SK-N-SH (cell line): ENCODE measurements at regions not wholly inside any gene's neighbourhood (a gene's known extent, or its start where the extent isn't known, plus 50 kb on each side); places are given as distances from the start of the nearest gene placed in this dataset.

Experiments used
- CTCF ChIP-seq: fragments of 200-600 bp; sonication (generic); IDR thresholded peaks from 2 replicates; pipeline ENCODE4 v1.6.1; 2017; ENCODE audit warnings: antibody characterized with exemption, mild to moderate bottlenecking, moderate library complexity
- EP300 ChIP-seq, 2 experiments: IDR thresholded peaks; 2 replicates each; pipeline versions ENCODE4 v1.4.0 to v1.6.1; 2012; ENCODE audit warnings: borderline replicate concordance in 1 of 2, low read depth in 1 of 2, low read length in 1 of 2
- GABPA ChIP-seq: IDR thresholded peaks from 2 replicates; pipeline ENCODE4 v1.4.0; 2012; ENCODE audit warnings: low read depth, mild to moderate bottlenecking
- JUND ChIP-seq: IDR thresholded peaks from 2 replicates; pipeline ENCODE4 v1.4.0; 2012
- MXI1 ChIP-seq: IDR thresholded peaks from 2 replicates; pipeline ENCODE4 v1.6.1; 2012; ENCODE audit warnings: mild to moderate bottlenecking, low read depth, low read length, improper control_type of control experiment
- POLR2AphosphoS5 ChIP-seq: IDR thresholded peaks from 2 replicates; pipeline ENCODE4 v1.6.1; 2012; ENCODE audit warnings: low read depth, low read length
- RAD21 ChIP-seq: IDR thresholded peaks from 2 replicates; pipeline ENCODE4 v1.6.1; 2012; ENCODE audit warnings: mild to moderate bottlenecking, low read length
- RFX5 ChIP-seq: IDR thresholded peaks from 2 replicates; pipeline ENCODE4 v1.6.1; 2012; ENCODE audit warnings: mild to moderate bottlenecking, improper control_type of control experiment, low read length
- SIN3A ChIP-seq: IDR thresholded peaks from 2 replicates; pipeline ENCODE4 v1.6.1; 2012; ENCODE audit warnings: low read depth, mild to moderate bottlenecking, low read length, moderate library complexity, borderline replicate concordance
- SMC3 ChIP-seq: IDR thresholded peaks from 2 replicates; pipeline ENCODE4 v1.6.1; 2012; ENCODE audit warnings: low read depth, low read length, improper control_type of control experiment
- TAF1 ChIP-seq: IDR thresholded peaks from 2 replicates; pipeline ENCODE4 v1.6.1; 2012; ENCODE audit warnings: low read depth, mild to moderate bottlenecking, low read length, moderate library complexity, borderline replicate concordance
- ZBTB33 ChIP-seq: IDR thresholded peaks from 2 replicates; pipeline ENCODE4 v1.4.0; 2012; ENCODE audit warnings: low read depth, borderline replicate concordance
- TF ChIP-seq, protein P1 (sequence below): IDR thresholded peaks from 2 replicates; pipeline ENCODE4; 2012
- TF ChIP-seq, protein P2 (sequence below): IDR thresholded peaks from 2 replicates; pipeline ENCODE4 v1.6.1; 2012; ENCODE audit warnings: mild to moderate bottlenecking, low read depth, low read length, moderate library complexity

DNA sequence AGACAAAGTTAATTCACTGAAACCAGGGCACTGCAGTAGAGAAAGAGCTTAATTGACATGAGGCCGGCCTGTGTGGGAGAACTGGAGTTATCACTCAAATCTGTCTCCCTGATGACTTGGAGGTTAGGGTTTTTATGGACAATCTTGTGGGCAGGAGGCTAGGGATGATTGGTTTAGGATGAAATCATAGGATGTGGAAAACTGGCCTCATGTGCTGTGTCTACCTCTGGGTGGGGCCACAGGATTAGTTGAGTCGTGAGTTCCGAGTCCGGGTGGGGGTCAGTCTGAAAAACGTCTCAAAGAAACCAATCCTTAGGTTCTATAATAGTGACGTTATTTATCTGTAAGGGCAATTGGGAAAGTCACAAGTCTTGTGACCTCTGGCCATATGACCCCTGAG is 68.1 kb downstream of the UCHL1 start:
- TF ChIP-seq CTCF (no peak), EP300 (IDR thresholded peaks at IDR 0.05; ENCODE audit: borderline replicate concordance in 1 of 2, low read depth in 1 of 2, low read length in 1 of 2) (no peak), SMC3 (no peak), ZBTB33 (no peak), MXI1 (no peak), JUND (no peak), POLR2AphosphoS5 (no peak), TAF1 (no peak), RFX5 (no peak), RAD21 (no peak), SIN3A (no peak), GABPA (no peak)
- TF ChIP-seq, protein P1, sequence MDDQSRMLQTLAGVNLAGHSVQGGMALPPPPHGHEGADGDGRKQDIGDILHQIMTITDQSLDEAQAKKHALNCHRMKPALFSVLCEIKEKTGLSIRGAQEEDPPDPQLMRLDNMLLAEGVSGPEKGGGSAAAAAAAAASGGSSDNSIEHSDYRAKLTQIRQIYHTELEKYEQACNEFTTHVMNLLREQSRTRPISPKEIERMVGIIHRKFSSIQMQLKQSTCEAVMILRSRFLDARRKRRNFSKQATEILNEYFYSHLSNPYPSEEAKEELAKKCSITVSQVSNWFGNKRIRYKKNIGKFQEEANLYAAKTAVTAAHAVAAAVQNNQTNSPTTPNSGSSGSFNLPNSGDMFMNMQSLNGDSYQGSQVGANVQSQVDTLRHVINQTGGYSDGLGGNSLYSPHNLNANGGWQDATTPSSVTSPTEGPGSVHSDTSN: no peak
- TF ChIP-seq, protein P2, sequence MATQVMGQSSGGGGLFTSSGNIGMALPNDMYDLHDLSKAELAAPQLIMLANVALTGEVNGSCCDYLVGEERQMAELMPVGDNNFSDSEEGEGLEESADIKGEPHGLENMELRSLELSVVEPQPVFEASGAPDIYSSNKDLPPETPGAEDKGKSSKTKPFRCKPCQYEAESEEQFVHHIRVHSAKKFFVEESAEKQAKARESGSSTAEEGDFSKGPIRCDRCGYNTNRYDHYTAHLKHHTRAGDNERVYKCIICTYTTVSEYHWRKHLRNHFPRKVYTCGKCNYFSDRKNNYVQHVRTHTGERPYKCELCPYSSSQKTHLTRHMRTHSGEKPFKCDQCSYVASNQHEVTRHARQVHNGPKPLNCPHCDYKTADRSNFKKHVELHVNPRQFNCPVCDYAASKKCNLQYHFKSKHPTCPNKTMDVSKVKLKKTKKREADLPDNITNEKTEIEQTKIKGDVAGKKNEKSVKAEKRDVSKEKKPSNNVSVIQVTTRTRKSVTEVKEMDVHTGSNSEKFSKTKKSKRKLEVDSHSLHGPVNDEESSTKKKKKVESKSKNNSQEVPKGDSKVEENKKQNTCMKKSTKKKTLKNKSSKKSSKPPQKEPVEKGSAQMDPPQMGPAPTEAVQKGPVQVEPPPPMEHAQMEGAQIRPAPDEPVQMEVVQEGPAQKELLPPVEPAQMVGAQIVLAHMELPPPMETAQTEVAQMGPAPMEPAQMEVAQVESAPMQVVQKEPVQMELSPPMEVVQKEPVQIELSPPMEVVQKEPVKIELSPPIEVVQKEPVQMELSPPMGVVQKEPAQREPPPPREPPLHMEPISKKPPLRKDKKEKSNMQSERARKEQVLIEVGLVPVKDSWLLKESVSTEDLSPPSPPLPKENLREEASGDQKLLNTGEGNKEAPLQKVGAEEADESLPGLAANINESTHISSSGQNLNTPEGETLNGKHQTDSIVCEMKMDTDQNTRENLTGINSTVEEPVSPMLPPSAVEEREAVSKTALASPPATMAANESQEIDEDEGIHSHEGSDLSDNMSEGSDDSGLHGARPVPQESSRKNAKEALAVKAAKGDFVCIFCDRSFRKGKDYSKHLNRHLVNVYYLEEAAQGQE: no peak
